ENCODE measurements at regions not wholly inside any gene's neighbourhood (a gene's known extent, or its start where the extent isn't known, plus 50 kb on each side); places are given as distances from the start of the nearest gene placed in this dataset.

GRCh38 chr7:69365651-69366192 lies 232.6 kb upstream of the AUTS2 start:
- TF ChIP-seq FOXP2 (optimal IDR thresholded peaks at IDR 0.05; ENCODE audit: borderline replicate concordance, extremely low read depth, extremely low read length, insufficient read depth) (no peak), POLR2AphosphoS5 (IDR thresholded peaks at IDR 0.05; ENCODE audit: low read depth, low read length) (no peak), TAF1 (IDR thresholded peaks at IDR 0.05; ENCODE audit: borderline replicate concordance, insufficient read depth, low read length) (no peak), SIN3A (IDR thresholded peaks at IDR 0.05; ENCODE audit: borderline replicate concordance, insufficient read depth, low read length) (no peak)
- TF ChIP-seq, protein P1, sequence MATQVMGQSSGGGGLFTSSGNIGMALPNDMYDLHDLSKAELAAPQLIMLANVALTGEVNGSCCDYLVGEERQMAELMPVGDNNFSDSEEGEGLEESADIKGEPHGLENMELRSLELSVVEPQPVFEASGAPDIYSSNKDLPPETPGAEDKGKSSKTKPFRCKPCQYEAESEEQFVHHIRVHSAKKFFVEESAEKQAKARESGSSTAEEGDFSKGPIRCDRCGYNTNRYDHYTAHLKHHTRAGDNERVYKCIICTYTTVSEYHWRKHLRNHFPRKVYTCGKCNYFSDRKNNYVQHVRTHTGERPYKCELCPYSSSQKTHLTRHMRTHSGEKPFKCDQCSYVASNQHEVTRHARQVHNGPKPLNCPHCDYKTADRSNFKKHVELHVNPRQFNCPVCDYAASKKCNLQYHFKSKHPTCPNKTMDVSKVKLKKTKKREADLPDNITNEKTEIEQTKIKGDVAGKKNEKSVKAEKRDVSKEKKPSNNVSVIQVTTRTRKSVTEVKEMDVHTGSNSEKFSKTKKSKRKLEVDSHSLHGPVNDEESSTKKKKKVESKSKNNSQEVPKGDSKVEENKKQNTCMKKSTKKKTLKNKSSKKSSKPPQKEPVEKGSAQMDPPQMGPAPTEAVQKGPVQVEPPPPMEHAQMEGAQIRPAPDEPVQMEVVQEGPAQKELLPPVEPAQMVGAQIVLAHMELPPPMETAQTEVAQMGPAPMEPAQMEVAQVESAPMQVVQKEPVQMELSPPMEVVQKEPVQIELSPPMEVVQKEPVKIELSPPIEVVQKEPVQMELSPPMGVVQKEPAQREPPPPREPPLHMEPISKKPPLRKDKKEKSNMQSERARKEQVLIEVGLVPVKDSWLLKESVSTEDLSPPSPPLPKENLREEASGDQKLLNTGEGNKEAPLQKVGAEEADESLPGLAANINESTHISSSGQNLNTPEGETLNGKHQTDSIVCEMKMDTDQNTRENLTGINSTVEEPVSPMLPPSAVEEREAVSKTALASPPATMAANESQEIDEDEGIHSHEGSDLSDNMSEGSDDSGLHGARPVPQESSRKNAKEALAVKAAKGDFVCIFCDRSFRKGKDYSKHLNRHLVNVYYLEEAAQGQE (IDR thresholded peaks at IDR 0.05; ENCODE audit: insufficient read depth in 1 of 2, low read depth in 2 of 2, low read length in 2 of 2), result no peak

- TF ChIP-seq, protein P1 (IDR thresholded peaks at IDR 0.05; ENCODE audit: insufficient read depth in 1 of 2, low read depth in 2 of 2, low read length in 2 of 2), result no peak
- no peak for TF ChIP-seq FOXP2 (optimal IDR thresholded peaks at IDR 0.05; ENCODE audit: borderline replicate concordance, extremely low read depth, extremely low read length, insufficient read depth)
- no peak for TF ChIP-seq SIN3A (IDR thresholded peaks at IDR 0.05; ENCODE audit: borderline replicate concordance, insufficient read depth, low read length)
- no peak for TF ChIP-seq POLR2AphosphoS5 (IDR thresholded peaks at IDR 0.05; ENCODE audit: low read depth, low read length)
- no peak for TF ChIP-seq TAF1 (IDR thresholded peaks at IDR 0.05; ENCODE audit: borderline replicate concordance, insufficient read depth, low read length)
Measured at GRCh38 chr7:69367780-69368179, 230.5 kb upstream of the AUTS2 start.

- TF ChIP-seq SIN3A (IDR thresholded peaks at IDR 0.05; ENCODE audit: borderline replicate concordance, insufficient read depth, low read length) (no peak), TAF1 (IDR thresholded peaks at IDR 0.05; ENCODE audit: borderline replicate concordance, insufficient read depth, low read length) (no peak), POLR2AphosphoS5 (IDR thresholded peaks at IDR 0.05; ENCODE audit: low read depth, low read length) (no peak), FOXP2 (optimal IDR thresholded peaks at IDR 0.05; ENCODE audit: borderline replicate concordance, extremely low read depth, extremely low read length, insufficient read depth) (no peak)
- TF ChIP-seq, protein P1 (IDR thresholded peaks at IDR 0.05; ENCODE audit: insufficient read depth in 1 of 2, low read depth in 2 of 2, low read length in 2 of 2), result no peak
Measured at GRCh38 chr7:69373171-69374043, 224.9 kb upstream of the AUTS2 start.

- TF ChIP-seq POLR2AphosphoS5 (IDR thresholded peaks at IDR 0.05; ENCODE audit: low read depth, low read length) (no peak), FOXP2 (optimal IDR thresholded peaks at IDR 0.05; ENCODE audit: borderline replicate concordance, extremely low read depth, extremely low read length, insufficient read depth) (no peak), SIN3A (IDR thresholded peaks at IDR 0.05; ENCODE audit: borderline replicate concordance, insufficient read depth, low read length) (no peak), TAF1 (IDR thresholded peaks at IDR 0.05; ENCODE audit: borderline replicate concordance, insufficient read depth, low read length) (no peak)
- TF ChIP-seq, protein P1 (IDR thresholded peaks at IDR 0.05; ENCODE audit: insufficient read depth in 1 of 2, low read depth in 2 of 2, low read length in 2 of 2), result no peak
Measured at GRCh38 chr7:69374044-69374425, 224.2 kb upstream of the AUTS2 start.

Data from PFSK-1 (cell line).